SK-N-MC (cell line): ENCODE measurements at regions not wholly inside any gene's neighbourhood (a gene's known extent, or its start where the extent isn't known, plus 50 kb on each side); places are given as distances from the start of the nearest gene placed in this dataset.

Source experiments
- DNase-seq: peaks from one replicate; pipeline ENCODE4 v3.0.0-alpha.2; 2011; ENCODE audit warnings: low read depth, low spot score
- H3K27ac ChIP-seq: fragments of 200-600 bp; sonication (generic); 2 replicates; pipeline ENCODE4 v1.5.1; 2016; ENCODE audit warnings: mixed run types
- H3K36me3 ChIP-seq: fragments of 200-600 bp; sonication (generic); 2 replicates; pipeline ENCODE4 v1.6.1; 2017; ENCODE audit warnings: antibody characterized with exemption, low read length, mixed read lengths; ENCODE audit not compliant: insufficient read depth
- H3K4me3 ChIP-seq: fragments of 200-600 bp; sonication (generic); 2 replicates; pipeline ENCODE4 v1.5.1; 2016
- H3K9ac ChIP-seq: fragments of 200-600 bp; sonication (generic); 2 replicates; pipeline ENCODE4 v1.8.0; 2017; ENCODE audit warnings: mixed run types, mixed read lengths; ENCODE audit not compliant: insufficient read length
- H3K9me3 ChIP-seq: fragments of 200-600 bp; sonication (generic); 2 replicates; pipeline ENCODE4 v1.6.1; 2017; ENCODE audit warnings: low read depth, mild to moderate bottlenecking, antibody characterized with exemption, low read length, moderate library complexity, mixed read lengths
- EZH2 ChIP-seq: fragments of 200-600 bp; sonication (generic); IDR thresholded peaks from one replicate; pipeline ENCODE4 v1.6.1; 2017; ENCODE audit warnings: antibody characterized with exemption
- FOXP2 ChIP-seq: optimal IDR thresholded peaks from 2 replicates; pipeline ENCODE3; 2011; ENCODE audit warnings: mild to moderate bottlenecking, moderate library complexity; ENCODE audit not compliant: insufficient read depth; ENCODE audit errors: extremely low read length, control extremely low read depth
- POLR2AphosphoS5 ChIP-seq: IDR thresholded peaks from 2 replicates; pipeline ENCODE4 v1.6.1; 2012; ENCODE audit warnings: mild to moderate bottlenecking, low read depth, low read length, borderline replicate concordance

DNA sequence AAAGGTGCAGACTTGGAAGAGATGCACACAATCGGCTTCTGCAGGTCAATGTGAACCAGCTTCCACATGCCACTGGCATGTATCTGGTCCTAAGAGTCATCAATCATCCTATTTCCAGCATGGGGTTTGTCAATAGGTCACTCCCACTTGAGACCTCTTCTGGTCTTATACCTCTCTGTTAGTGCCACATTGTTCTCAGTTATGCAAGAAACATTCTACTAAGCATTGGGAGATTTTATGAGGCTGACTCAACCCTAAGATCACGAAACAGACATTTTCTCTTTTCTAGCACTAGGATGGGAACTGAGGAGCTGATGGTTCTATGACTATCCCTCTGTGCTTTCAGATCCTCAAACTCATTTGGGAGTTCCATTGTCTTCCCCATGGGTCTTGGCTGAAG lies 581.5 kb upstream of the KLF12 start:
- no peak overlapping the region for H3K9ac ChIP-seq
- no peak overlapping the region for H3K4me3 ChIP-seq
- no peak overlapping the region for H3K27ac ChIP-seq
- DNase-seq: no peak
- no peak for TF ChIP-seq FOXP2
- TF ChIP-seq EZH2: no peak
- TF ChIP-seq POLR2AphosphoS5: no peak
- H3K9me3 ChIP-seq: 0 out of 2 replicates have a peak, but pooled peaks cover 4% of the 10 kb centered on the region
- no peaks in the 10 kb centered on the region for H3K36me3 ChIP-seq

- no peak overlapping the region for H3K27ac ChIP-seq
- no peak overlapping the region for H3K4me3 ChIP-seq
- H3K9me3 ChIP-seq: 0 out of 2 replicates have a peak, but pooled peaks cover 4% of the 10 kb centered on the region
- H3K9ac ChIP-seq: no peak overlapping the region
- no peak for DNase-seq
- TF ChIP-seq EZH2 (no peak), FOXP2 (no peak), POLR2AphosphoS5 (no peak)
- no peaks in the 10 kb centered on the region for H3K36me3 ChIP-seq
Measured at GRCh38 chr13:74710006-74710405, 575.8 kb upstream of the KLF12 start.

- H3K4me3 ChIP-seq: no peak overlapping the region
- DNase-seq: no peak
- no peak overlapping the region for H3K27ac ChIP-seq
- no peak overlapping the region for H3K9ac ChIP-seq
- TF ChIP-seq FOXP2 (no peak), POLR2AphosphoS5 (no peak), EZH2 (no peak)
- no peaks in the 10 kb centered on the region for H3K36me3 ChIP-seq
- H3K9me3 ChIP-seq: 0 out of 2 replicates have a peak, but pooled peaks cover 4% of the 10 kb centered on the region
Measured at GRCh38 chr13:74709226-74709625, 575.0 kb upstream of the KLF12 start.

- no peak for DNase-seq
- TF ChIP-seq EZH2 (no peak), FOXP2 (no peak), POLR2AphosphoS5 (no peak)
- Histone ChIP-seq H3K27ac (no peak overlapping the region), H3K4me3 (no peak overlapping the region), H3K9ac (no peak overlapping the region), H3K36me3 (no peaks in the 10 kb centered on the region), H3K9me3 (0 out of 2 replicates have a peak, but pooled peaks cover 2% of the 10 kb centered on the region)
Measured at GRCh38 chr13:74708629-74709028, 574.4 kb upstream of the KLF12 start.

GRCh38 chr13:74707291-74707690 lies 573.1 kb upstream of the KLF12 start:
- TF ChIP-seq POLR2AphosphoS5 (no peak), FOXP2 (no peak), EZH2 (no peak)
- H3K4me3 ChIP-seq: no peak overlapping the region
- H3K27ac ChIP-seq: no peak overlapping the region
- no peaks in the 10 kb centered on the region for H3K36me3 ChIP-seq
- H3K9ac ChIP-seq: no peak overlapping the region
- DNase-seq: no peak
- no peaks in the 10 kb centered on the region for H3K9me3 ChIP-seq

DNA sequence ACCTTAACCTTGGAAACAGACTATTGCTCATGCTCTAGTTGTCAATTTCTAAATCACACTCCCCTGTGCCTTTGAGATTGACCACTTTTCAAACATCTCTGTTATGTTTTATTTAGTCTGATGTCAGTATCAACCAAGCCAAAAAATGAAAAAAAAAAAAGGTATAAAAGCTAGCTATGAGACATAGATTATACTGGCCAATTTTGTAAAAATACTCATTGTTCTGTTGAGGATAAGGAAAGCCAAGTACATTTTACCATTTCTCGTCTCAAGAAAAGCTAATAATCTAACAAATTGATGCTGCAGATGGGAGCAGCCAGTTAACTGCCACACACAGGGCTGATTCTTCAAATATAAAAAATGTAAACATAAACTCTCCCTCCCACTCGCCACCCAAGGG lies 572.6 kb upstream of the KLF12 start:
- no peak overlapping the region for H3K4me3 ChIP-seq
- TF ChIP-seq EZH2 (no peak), FOXP2 (no peak), POLR2AphosphoS5 (no peak)
- no peaks in the 10 kb centered on the region for H3K9me3 ChIP-seq
- H3K36me3 ChIP-seq: no peaks in the 10 kb centered on the region
- DNase-seq: no peak
- no peak overlapping the region for H3K9ac ChIP-seq
- no peak overlapping the region for H3K27ac ChIP-seq

DNA sequence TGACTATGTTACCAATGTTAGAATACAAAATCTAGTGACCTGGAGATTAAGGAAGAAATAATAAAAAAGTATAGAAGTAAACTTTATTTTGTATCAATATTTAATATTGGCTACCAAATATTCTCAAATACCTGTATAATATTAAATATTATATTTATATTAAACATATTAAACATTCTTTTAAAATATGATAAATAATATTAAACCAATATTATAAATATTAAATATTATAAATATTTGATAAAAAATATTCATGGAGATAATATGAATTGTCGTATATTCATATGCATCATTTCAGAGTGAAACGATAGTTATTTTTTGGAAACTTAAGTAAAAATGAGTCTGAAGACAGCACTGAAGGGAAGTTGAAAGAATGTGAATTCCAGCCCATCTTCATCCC lies 571.2 kb upstream of the KLF12 start:
- DNase-seq: no peak
- TF ChIP-seq FOXP2 (no peak), EZH2 (no peak), POLR2AphosphoS5 (no peak)
- Histone ChIP-seq H3K9ac (no peak overlapping the region), H3K36me3 (no peaks in the 10 kb centered on the region), H3K9me3 (no peaks in the 10 kb centered on the region), H3K27ac (no peak overlapping the region), H3K4me3 (no peak overlapping the region)

GRCh38 chr13:74703855-74704387 lies 569.7 kb upstream of the KLF12 start:
- H3K9ac ChIP-seq: no peak overlapping the region
- no peak overlapping the region for H3K27ac ChIP-seq
- H3K4me3 ChIP-seq: no peak overlapping the region
- H3K9me3 ChIP-seq: no peaks in the 10 kb centered on the region
- DNase-seq: no peak
- no peaks in the 10 kb centered on the region for H3K36me3 ChIP-seq
- no peak for TF ChIP-seq EZH2
- TF ChIP-seq POLR2AphosphoS5: no peak
- no peak for TF ChIP-seq FOXP2

DNA sequence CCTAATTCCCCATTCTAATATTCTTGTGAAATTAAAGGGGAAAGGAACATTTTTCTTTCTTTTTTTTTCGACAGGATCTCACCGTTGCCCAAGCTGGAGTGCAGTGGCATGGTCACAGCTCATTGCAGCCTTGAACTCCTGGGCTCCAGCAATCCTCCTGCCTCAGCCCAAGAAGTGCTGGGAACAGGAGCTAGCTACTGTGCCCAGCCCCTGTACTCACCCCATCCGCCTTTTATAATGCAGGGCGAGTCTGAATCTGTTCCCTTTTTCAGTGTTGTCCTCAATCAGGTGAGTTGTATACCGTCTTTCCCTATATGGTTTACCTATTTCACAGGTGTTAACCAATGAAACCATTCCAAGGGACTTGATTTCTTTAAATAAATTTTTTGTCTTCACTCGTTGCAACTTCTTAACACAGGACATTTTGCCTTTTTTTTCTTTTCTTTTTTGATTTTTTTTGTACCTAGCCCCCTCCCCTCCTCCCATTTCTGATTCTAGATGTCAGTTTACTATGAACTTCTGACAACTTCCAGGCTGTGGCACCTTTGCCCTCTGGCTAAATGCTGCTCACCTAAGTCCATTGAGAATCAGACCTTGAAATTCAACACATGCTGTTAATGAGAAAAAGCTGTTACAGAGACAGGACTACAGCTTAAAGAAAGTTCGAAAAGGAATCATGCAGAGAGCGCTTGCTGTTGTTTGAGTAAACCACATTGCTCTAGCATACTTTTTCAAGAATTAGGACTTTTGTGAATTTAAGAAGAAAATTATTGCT lies 562.1 kb upstream of the KLF12 start:
- Histone ChIP-seq H3K27ac (no peak overlapping the region), H3K36me3 (no peaks in the 10 kb centered on the region), H3K4me3 (no peak overlapping the region), H3K9ac (no peak overlapping the region), H3K9me3 (no peaks in the 10 kb centered on the region)
- DNase-seq: no peak
- no peak for TF ChIP-seq EZH2
- no peak for TF ChIP-seq POLR2AphosphoS5
- TF ChIP-seq FOXP2: no peak
